ENCODE measurements at regions not wholly inside any gene's neighbourhood (a gene's known extent, or its start where the extent isn't known, plus 50 kb on each side); places are given as distances from the start of the nearest gene placed in this dataset.

DNA sequence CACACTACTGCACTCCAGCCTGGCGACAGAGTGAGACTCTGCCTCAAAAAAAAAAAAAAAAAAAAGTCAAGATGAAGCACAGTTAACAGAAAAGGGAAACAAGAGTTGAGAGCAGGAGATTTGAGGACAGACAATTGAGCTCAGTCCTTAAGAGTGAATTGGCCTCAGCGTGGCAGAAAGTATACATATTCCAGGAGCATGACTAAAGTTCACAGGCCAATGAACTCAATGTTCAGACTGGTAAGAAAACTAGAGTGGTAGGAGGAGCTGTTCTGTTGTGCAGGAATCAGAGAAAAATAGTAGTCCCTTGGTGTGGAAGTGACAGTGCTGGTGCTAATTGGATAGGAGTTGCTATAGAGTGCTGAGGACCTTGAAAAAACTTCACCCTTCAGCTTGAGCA lies 60.0 kb downstream of the NRN1 start:
- no peak for DNase-seq (ENCODE audit: low read depth in 1 of 2, low spot score in 1 of 2)

DNA sequence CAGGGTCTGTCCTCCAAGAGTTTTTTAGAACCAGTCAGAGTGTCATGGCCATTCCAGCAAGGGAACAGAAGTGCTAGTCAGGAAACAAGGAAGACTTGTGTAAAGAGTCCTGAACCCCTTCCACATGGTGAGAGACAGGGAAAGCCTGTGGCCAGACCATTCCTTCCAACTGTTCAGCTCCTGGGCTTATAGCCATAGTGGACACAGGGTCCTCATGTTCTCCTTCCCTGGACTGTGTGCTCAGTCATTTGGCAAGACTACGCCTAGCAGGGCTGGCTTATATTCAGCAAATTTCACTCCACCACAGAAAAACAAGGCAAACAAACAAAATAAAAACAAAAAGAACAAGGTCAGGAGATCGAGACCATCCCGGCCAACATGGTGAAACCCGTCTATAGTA lies 60.5 kb downstream of the NRN1 start:
- DNase-seq (ENCODE audit: low read depth in 1 of 2, low spot score in 1 of 2): no peak

- no peak for DNase-seq (ENCODE audit: low read depth in 1 of 2, low spot score in 1 of 2)
Measured at GRCh38 chr6:5943591-5943990, 63.1 kb downstream of the NRN1 start.

DNA sequence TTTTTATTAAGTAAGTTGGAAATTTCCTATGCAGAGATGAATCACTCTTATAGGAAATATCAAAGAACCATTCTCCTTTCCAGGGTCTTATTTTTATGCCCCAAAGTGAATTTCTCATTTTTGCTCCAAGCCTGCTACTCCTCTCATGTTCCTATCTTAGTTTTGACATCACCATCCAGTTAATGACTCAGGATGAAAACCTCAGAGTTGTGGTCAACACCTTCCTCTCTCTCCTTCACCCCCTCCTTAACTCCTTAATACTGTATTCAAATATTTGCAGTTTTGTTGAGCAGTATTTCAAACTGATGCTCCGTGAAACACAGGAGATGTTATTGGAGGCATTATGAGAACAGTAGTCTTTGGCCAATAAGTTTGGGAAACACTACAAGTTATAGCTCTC lies 64.1 kb downstream of the NRN1 start:
- DNase-seq (ENCODE audit: low read depth in 1 of 2, low spot score in 1 of 2): no peak

GRCh38 chr6:5941188-5941587 lies 65.5 kb downstream of the NRN1 start:
- no peak for DNase-seq (ENCODE audit: low read depth in 1 of 2, low spot score in 1 of 2)

DNA sequence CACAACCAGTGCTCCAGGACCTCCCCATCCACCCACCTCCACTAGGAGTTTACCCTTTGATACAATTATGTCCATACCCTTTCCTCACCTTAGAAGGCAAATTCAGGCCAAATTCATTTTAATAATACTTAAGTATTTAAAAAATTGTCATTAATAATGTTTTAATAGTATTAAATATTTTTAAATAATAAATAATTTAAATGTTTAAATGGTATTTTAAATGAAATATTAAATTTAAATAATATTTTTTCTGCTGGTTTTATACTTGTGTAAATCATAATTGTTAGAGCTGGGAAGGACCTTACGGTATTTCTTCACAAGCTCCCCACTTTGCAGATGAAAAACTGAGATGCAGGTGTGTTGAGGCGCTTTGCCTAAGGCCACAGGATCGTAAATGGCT lies 67.8 kb downstream of the NRN1 start:
- no peak for DNase-seq (ENCODE audit: low read depth in 1 of 2, low spot score in 1 of 2)

DNA sequence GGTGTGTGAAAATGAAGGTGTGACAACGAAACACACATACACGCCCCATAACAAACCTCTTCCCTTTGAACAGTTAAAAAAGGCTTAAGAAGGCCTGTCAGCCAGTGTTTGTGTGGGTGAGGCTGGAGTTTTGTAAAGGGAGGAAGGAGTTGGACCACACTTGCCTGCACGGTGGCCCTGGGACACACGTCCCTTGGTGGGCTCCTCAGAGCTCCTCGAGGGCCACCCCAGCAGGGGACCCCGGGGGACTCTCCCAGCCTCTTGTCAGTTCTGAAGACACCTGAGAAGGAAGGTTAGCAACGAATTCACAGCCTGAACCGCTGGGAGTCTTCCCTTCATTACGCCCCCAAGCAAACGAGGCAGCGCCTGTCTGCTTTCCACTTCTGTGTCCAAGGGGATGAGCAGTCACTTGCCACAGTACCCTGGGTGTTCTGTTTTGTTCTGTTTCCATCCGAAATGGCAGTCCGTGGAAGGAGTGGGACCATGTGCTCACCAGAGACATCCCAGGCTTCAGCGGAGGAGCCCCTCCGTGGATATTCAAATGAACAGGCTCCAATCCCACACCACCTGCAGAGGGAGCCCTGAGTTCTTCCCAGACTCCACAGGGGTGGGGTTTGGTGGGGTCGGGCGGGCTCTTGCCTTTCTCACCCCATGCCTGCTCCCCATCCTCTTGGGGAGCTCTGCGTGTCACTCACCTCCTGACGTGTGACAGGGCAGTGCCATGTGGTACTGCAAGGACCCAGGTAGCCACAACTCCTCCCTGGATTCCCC lies 68.6 kb downstream of the NRN1 start:
- DNase-seq (ENCODE audit: low read depth in 1 of 2, low spot score in 1 of 2): no peak

GRCh38 chr6:5937169-5937909 lies 69.4 kb downstream of the NRN1 start:
- DNase-seq (ENCODE audit: low read depth in 1 of 2, low spot score in 1 of 2): no peak

DNA sequence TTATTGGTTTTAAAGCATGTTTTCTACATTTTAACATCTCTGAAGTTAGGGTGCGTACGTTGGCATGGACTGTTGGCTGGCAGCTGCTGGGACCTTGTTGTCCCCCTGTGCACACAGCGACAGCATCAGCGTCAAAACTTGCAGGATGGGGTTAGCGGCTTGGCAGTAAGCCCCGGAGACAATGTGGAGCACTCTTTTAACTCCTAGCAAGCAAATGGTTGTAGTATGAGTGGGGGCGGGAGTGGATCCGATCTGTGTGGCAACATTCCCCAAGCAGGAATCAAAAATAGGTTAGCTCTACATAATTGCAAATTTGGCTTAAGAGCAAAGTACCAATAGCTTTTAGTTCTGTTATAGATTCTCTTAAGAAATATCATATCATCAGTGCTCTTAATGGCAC lies 70.1 kb downstream of the NRN1 start:
- DNase-seq (ENCODE audit: low read depth in 1 of 2, low spot score in 1 of 2): no peak

GRCh38 chr6:5936140-5936539 lies 70.6 kb downstream of the NRN1 start:
- DNase-seq (ENCODE audit: low read depth in 1 of 2, low spot score in 1 of 2): no peak

DNA sequence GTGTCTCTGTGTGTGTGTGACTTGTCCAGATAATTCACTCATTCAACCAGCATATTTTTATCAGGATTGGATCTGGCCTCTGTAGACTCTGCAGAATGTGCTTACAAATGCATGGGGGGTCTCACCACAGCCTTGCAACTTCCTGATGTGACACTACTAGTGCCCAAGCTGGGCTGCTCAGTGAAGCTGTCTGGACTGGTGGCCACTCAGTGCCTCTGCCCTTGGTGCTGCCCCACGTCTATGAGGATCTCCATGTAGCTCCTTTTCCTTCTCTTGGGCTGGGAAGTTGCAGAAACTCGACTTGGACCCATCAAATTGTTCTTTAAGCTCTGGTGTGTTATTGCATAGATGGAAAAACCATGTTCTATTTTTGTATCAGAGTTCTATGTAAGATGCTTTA lies 75.8 kb downstream of the NRN1 start:
- DNase-seq (ENCODE audit: low read depth in 1 of 2, low spot score in 1 of 2): no peak

GRCh38 chr6:5930143-5930770 lies 76.5 kb downstream of the NRN1 start:
- DNase-seq (ENCODE audit: low read depth in 1 of 2, low spot score in 1 of 2): no peak

GRCh38 chr6:5923840-5924239 lies 82.9 kb downstream of the NRN1 start:
- DNase-seq (ENCODE audit: low read depth in 1 of 2, low spot score in 1 of 2): no peak

DNA sequence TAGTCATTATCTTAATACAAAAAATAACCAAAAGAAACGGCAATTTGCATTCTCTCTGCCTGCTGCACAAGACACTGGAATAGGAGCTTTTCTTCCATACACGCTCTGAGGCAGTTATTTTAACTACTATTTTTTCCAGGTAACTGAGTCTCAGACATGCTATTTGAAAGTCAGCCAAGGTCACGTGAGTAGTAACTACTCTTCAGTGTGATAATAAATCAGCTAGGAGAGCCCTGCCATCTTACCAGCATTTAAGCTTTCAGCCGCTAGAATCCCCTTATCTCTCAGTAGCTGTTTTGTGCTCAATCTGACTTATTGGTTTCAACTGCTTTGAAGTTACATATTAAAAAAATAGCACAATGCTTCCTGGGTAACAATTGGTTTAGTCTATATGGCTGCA lies 84.5 kb downstream of the NRN1 start:
- no peak for DNase-seq (ENCODE audit: low read depth in 1 of 2, low spot score in 1 of 2)

DNA sequence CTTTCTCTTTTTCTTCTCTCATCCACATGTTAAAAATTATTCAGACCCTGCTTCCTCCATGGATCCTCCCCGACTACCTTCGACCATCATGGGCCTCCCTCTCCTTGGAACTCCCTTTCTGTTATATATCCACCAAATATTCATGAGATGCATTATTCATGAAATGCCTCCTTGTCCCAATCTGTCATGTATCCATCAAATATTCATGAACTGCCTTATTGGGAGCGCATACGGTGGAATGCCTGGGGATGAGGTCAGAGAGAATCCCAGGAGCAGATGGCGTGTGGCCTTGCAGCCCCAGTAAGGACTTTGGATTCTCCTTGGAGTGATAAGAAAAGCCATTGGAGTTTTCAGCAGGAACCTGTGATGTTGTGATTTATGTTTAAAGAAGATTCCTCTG lies 97.0 kb downstream of the NRN1 start:
- DNase-seq (ENCODE audit: low read depth in 1 of 2, low spot score in 1 of 2): no peak

DNA sequence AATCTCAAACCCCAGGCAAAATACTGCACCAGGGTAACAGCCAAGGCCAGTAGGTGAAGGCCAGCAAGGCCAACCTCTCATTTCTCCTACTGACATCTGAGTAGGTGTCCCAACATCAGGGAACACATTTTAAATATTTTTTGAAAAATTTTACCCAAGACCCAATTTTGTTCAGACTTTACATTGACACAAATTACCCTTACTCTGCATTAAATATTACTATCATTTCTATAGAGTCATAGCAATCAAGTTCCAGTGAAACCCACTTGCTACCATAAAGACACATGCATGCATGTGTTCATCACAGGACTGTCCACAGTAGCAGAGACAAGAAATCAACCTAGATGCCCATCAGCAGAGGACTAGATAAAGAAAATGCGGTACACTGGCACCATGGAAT lies 99.9 kb downstream of the NRN1 start:
- DNase-seq (ENCODE audit: low read depth in 1 of 2, low spot score in 1 of 2): no peak

DNA sequence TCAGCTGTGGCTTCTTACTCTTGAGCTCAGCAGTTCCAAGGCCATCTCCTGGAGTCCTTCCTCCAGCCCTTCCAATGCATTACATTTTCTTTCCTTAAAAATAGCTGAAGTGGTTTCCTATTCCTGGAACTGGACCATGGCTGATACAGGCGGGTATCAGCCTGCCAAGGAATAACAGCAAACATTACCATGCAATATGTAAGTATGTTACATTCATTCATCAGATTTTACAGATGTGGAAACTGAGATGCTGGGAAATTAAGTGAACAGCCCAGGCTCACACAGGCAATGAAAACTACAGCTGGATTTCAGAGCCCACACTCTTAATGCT lies 100.4 kb downstream of the NRN1 start:
- no peak for DNase-seq (ENCODE audit: low read depth in 1 of 2, low spot score in 1 of 2)

DNA sequence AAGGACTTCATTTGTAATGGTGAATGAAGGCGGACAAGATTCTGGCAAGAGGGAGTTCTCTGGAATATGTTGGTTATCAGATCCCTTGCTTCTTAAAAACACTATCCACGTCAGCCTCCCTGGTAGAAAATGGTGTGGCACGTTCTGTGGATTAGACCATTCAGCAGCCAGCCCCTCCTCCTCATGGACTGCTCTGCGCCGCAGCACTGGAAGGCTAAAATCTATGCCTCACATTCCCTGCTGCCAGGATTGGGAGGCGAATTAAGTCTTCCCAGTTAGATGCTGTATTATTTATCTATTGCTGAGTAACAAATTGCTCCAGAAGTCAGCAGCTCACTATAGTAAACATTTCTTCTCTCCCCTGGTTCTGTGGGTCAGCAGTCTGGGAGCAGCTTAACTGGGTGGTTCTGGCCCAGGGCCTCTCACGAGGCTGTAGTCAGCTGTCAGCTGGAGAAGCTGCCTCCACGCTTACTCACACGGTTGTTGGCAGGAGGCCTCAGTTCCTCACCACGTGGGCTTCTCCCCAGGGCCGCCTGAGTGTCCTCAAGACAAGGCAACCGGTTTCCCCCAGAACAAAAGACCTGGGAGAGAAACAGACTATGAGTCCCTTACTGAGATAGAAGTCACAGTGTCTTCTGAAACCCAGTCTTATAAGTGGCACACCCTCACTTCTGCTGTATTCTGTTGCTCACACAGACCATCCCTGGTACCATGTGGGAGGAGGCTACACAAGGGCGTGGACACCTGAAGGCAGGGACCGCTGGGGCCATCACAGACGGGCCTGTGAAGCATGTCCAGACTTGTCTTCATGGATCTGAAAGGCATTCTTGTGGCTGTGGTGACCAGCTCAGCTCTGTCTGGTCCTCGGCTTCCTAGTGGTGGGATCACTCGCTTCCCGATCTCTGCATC lies 101.0 kb downstream of the NRN1 start:
- no peak for DNase-seq (ENCODE audit: low read depth in 1 of 2, low spot score in 1 of 2)

GRCh38 chr6:5904532-5904931 lies 102.2 kb downstream of the NRN1 start:
- no peak for DNase-seq (ENCODE audit: low read depth in 1 of 2, low spot score in 1 of 2)

DNA sequence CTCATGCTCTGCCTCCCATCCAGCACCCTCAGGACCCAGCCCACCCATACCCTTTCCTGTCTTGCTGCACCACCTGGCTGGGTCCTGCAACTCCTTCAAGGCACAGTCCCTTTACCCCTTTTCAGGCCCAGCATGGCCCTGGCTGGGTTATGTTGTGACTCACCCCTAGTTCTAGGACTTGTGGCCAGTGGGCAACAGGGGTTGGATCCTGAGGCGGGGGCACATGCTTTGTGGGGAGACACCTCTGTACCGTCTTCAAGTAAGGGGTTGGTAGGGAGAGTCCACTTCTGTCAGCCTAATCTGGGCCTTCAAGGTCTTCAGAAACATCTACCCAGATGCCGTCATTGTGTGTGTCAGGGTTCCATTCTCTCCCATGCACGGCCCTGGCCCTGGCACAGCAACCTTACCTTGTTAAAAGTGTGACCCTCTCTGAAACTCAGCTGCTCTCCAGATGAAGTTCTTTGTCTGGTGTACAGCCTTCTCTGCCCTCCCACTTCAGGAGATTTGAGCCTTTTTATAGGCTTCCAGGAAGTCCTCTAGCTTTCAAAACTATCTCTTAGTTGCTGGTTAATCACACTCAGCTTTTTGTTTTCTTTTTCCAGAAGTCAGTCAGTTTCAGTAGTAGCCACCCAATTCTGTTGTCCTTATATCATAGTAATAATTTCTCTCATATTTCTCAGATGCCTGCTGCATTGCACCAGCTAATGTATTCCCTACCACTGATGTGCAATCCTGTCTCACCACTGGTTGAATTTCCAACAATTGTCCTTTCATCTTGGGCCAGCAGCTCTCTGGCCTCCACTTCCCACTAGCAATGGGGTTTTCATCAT lies 107.3 kb downstream of the NRN1 start:
- no peak for DNase-seq (ENCODE audit: low read depth in 1 of 2, low spot score in 1 of 2)

DNA sequence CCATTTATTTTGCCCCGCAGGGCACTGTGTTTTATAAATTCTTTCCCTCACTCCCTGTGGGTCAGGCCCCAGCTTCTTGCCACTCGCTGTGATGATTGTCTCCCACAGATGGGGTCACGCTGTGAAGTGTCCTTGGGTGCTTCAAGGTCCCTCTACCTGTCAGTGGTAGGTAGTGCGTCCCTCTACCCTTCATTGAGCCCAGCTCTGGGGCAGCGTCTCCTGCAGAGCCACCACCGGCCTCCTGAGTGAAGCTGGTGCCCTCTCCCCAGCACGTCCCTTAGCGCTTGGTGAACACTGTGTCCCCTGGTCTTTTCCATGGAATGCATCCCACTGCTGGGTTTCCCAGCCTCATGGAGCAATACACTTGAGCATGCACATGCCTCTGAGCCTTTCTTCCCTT lies 108.2 kb downstream of the NRN1 start:
- no peak for DNase-seq (ENCODE audit: low read depth in 1 of 2, low spot score in 1 of 2)
